HCT116 (cell line): ENCODE measurements at regions not wholly inside any gene's neighbourhood (a gene's known extent, or its start where the extent isn't known, plus 50 kb on each side); places are given as distances from the start of the nearest gene placed in this dataset.

ENCODE experiments used
- ATAC-seq: fragments of 200-7000 bp; cut with Tn5 transposase; 2 replicates; pipeline ENCODE4 v1.9.1; 2020; ENCODE audit warnings: mild to moderate bottlenecking, moderate library complexity
- BruUV-seq: library from RNA; stranded (reverse); fragments of 400-500 nt; replicated peaks from 2 replicates; lab custom pipeline; 2021; lab: Mats Ljungman, UMichigan
- CTCF ChIA-PET: fragments of 300-600 bp; sonication (Branson Sonifier 250); formaldehyde crosslinking; loops from one replicate; lab custom pipeline; 2021; ENCODE audit warnings: antibody characterized with exemption; lab: Charles Lee
- POLR2A ChIA-PET: fragments of 300-600, 350-600 bp; sonication (Branson Sonifier 250); formaldehyde crosslinking; loops from one replicate; lab custom pipeline; 2021; ENCODE audit warnings: antibody characterized with exemption; lab: Charles Lee
- RAD21 ChIA-PET, 2 experiments: fragments of 300-600 bp; sonication (Branson Sonifier 250); formaldehyde crosslinking; loops; one replicate each; lab custom pipeline; 2023; ENCODE audit warnings: low total read pairs in 2 of 2; ENCODE audit not compliant: uncharacterized antibody in 2 of 2, unreplicated experiment in 2 of 2, low non-redundant PET in 1 of 2; lab: Charles Lee
- DNase-seq: peaks from one replicate; pipeline ENCODE4 v3.0.0-alpha.2; 2010; ENCODE audit warnings: low read depth, low spot score
- H2AFZ ChIP-seq: fragments of 200-600 bp; shearing (Covaris generic), sonication (generic); 2 replicates; pipeline ENCODE4 v1.6.1; 2017; ENCODE audit warnings: low read depth, mixed run types, mixed read lengths, antibody characterized with exemption, low read length; ENCODE audit not compliant: poor library complexity, severe bottlenecking
- H3K27ac ChIP-seq: 2 replicates; pipeline ENCODE4 v1.5.1; 2012; ENCODE audit warnings: low read depth, low read length
- H3K27me3 ChIP-seq: fragments of 200-600 bp; sonication (generic); 2 replicates; pipeline ENCODE4 v1.6.1; 2016; ENCODE audit warnings: mixed run types, low read length, mixed read lengths; ENCODE audit not compliant: insufficient read depth
- H3K36me3 ChIP-seq, 2 experiments: fragments of 200-500 bp in 1 of 2; fragments of 200-600 bp in 1 of 2; sonication (Bioruptor generic) in 1 of 2; sonication (generic) in 1 of 2; 2 replicates each; pipeline versions ENCODE4 v1.5.1 to v1.6.1; 2014 to 2016; ENCODE audit warnings: low read length in 2 of 2, inconsistent platforms in 1 of 2, mixed read lengths in 1 of 2, mixed run types in 1 of 2; ENCODE audit not compliant: insufficient read depth in 2 of 2, control insufficient read depth in 1 of 2
- H3K4me1 ChIP-seq, 2 experiments: fragments of 200-600 bp in 1 of 2; sonication (generic) in 1 of 2; 2 replicates each; pipeline versions ENCODE4 v1.5.1 to v1.6.1; 2012 to 2017; ENCODE audit warnings: low read length in 2 of 2, inconsistent platforms in 1 of 2, mild to moderate bottlenecking in 1 of 2, mixed read lengths in 1 of 2, mixed run types in 1 of 2, moderate library complexity in 1 of 2; ENCODE audit not compliant: insufficient read depth in 2 of 2, control insufficient read depth in 1 of 2
- H3K4me2 ChIP-seq: fragments of 200-600 bp; sonication (generic); 2 replicates; pipeline ENCODE4 v1.6.1; 2017; ENCODE audit warnings: mixed run types, low read length, mixed read lengths
- H3K4me3 ChIP-seq, 2 experiments: fragments of 200-600 bp in 1 of 2; sonication (generic) in 1 of 2; replicated peaks in 1 of 2; 2 replicates each; pipeline ENCODE4 v1.5.1; 2011 to 2016; ENCODE audit warnings: low read length in 2 of 2, control low read depth in 1 of 2, low read depth in 1 of 2, mild to moderate bottlenecking in 1 of 2, mixed read lengths in 1 of 2, mixed run types in 1 of 2
- H3K79me2 ChIP-seq: fragments of 200-600 bp; sonication (generic); 2 replicates; pipeline ENCODE4 v1.6.1; 2017; ENCODE audit warnings: mild to moderate bottlenecking, mixed run types, low read length, moderate library complexity, mixed read lengths; ENCODE audit not compliant: insufficient read depth
- H3K9ac ChIP-seq: fragments of 200-600 bp; sonication (generic); 2 replicates; pipeline ENCODE4 v1.6.1; 2016; ENCODE audit warnings: low read length, mixed read lengths
- H3K9me2 ChIP-seq: fragments of 200-600 bp; sonication (generic), shearing (Covaris generic); 2 replicates; pipeline ENCODE4 v1.6.1; 2017; ENCODE audit warnings: mixed run types, mild to moderate bottlenecking, moderate library complexity; ENCODE audit not compliant: insufficient read depth
- H3K9me3 ChIP-seq, 2 experiments: fragments of 200-500 bp in 1 of 2; fragments of 200-600 bp in 1 of 2; sonication (Bioruptor generic) in 1 of 2; sonication (generic) in 1 of 2; 2 replicates each; pipeline ENCODE4 v1.6.1; 2014 to 2017; ENCODE audit warnings: low read length in 2 of 2, mixed read lengths in 2 of 2, inconsistent platforms in 1 of 2, low read depth in 1 of 2, mild to moderate bottlenecking in 1 of 2, mixed run types in 1 of 2, moderate library complexity in 1 of 2; ENCODE audit not compliant: control insufficient read depth in 1 of 2, insufficient read depth in 1 of 2
- H4K20me1 ChIP-seq: fragments of 200-600 bp; sonication (generic), shearing (Covaris generic); 2 replicates; pipeline ENCODE4 v1.6.1; 2017; ENCODE audit warnings: mixed run types, mild to moderate bottlenecking, moderate library complexity; ENCODE audit not compliant: insufficient read depth
- CTCF ChIP-seq, 3 experiments: fragments of 200-600 bp in 1 of 3; sonication (generic) in 1 of 3; IDR thresholded peaks in 2 of 3; conservative IDR thresholded peaks in 1 of 3; 2 replicates each; pipeline ENCODE4 v1.5.1; 2012 to 2017; ENCODE audit warnings: low read depth in 2 of 3, low read length in 2 of 3, antibody characterized with exemption in 1 of 3, borderline replicate concordance in 1 of 3, control low read depth in 1 of 3, mild to moderate bottlenecking in 1 of 3, mixed read lengths in 1 of 3, mixed run types in 1 of 3, moderate library complexity in 1 of 3; ENCODE audit not compliant: insufficient read depth in 1 of 3
- EGR1 ChIP-seq: IDR thresholded peaks from 2 replicates; pipeline ENCODE4 v1.6.1; 2012; ENCODE audit warnings: low read depth
- ELF1 ChIP-seq: IDR thresholded peaks from 2 replicates; pipeline ENCODE4 v1.6.1; 2012; ENCODE audit warnings: low read depth, borderline replicate concordance
- FOSL1 ChIP-seq: IDR thresholded peaks from 2 replicates; pipeline ENCODE4 v1.6.1; 2012; ENCODE audit warnings: low read depth
- JUND ChIP-seq: IDR thresholded peaks from 2 replicates; pipeline ENCODE4 v1.6.1; 2012
- SRF ChIP-seq: IDR thresholded peaks from 2 replicates; pipeline ENCODE4 v1.6.1; 2012; ENCODE audit warnings: low read depth
- YY1 ChIP-seq: IDR thresholded peaks from 2 replicates; pipeline ENCODE4 v1.6.1; 2011; ENCODE audit warnings: low read length, low read depth, moderate library complexity, mild to moderate bottlenecking; ENCODE audit not compliant: insufficient replicate concordance; ENCODE audit errors: extremely low read depth
- ZNF274 ChIP-seq: fragments of 200-500 bp; sonication (Bioruptor generic); IDR thresholded peaks from 2 replicates; pipeline ENCODE4 v1.6.1; 2014; ENCODE audit warnings: mild to moderate bottlenecking, low read depth, low read length, inconsistent platforms
- intact Hi-C: fragments of 100-400 bp; cut with micrococcal nuclease; formaldehyde crosslinking; loops from 2 replicates; pipeline ENCODE4 v1.10.0; 2022
- TF ChIP-seq, protein P1 (sequence below): IDR thresholded peaks from 2 replicates; pipeline ENCODE4 v1.6.1; 2012
- TF ChIP-seq, protein P2 (sequence below): IDR thresholded peaks from 2 replicates; pipeline ENCODE4 v1.6.1; 2011; ENCODE audit warnings: mild to moderate bottlenecking, low read length, moderate library complexity; ENCODE audit not compliant: insufficient replicate concordance; ENCODE audit errors: extremely low read depth

- H3K36me3 ChIP-seq, result no peaks in the 10 kb centered on the region
- no peak overlapping the region for H3K9ac ChIP-seq
- CTCF ChIA-PET, result no interaction called here
- no peaks in the 10 kb centered on the region for H3K27me3 ChIP-seq
- H3K4me2 ChIP-seq, result no peak overlapping the region
- no peaks in the 10 kb centered on the region for H3K4me1 ChIP-seq
- TF ChIP-seq JUND (no peak), FOSL1 (no peak), ZNF274 (no peak), CTCF (IDR thresholded peaks at IDR 0.05 in 2 of 3, conservative IDR thresholded peaks at IDR 0.05 in 1 of 3; ENCODE audit: borderline replicate concordance in 1 of 3, insufficient read depth in 1 of 3, low read depth in 2 of 3, low read length in 2 of 3) (no peak), SRF (no peak), ELF1 (no peak), EGR1 (no peak), YY1 (no peak)
- TF ChIP-seq, protein P1, sequence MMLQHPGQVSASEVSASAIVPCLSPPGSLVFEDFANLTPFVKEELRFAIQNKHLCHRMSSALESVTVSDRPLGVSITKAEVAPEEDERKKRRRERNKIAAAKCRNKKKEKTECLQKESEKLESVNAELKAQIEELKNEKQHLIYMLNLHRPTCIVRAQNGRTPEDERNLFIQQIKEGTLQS, result no peak
- TF ChIP-seq, protein P2, sequence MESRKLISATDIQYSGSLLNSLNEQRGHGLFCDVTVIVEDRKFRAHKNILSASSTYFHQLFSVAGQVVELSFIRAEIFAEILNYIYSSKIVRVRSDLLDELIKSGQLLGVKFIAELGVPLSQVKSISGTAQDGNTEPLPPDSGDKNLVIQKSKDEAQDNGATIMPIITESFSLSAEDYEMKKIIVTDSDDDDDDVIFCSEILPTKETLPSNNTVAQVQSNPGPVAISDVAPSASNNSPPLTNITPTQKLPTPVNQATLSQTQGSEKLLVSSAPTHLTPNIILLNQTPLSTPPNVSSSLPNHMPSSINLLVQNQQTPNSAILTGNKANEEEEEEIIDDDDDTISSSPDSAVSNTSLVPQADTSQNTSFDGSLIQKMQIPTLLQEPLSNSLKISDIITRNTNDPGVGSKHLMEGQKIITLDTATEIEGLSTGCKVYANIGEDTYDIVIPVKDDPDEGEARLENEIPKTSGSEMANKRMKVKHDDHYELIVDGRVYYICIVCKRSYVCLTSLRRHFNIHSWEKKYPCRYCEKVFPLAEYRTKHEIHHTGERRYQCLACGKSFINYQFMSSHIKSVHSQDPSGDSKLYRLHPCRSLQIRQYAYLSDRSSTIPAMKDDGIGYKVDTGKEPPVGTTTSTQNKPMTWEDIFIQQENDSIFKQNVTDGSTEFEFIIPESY, result no peak
- RAD21 ChIA-PET, result no interaction called here
- intact Hi-C loops, result no loop called here
- no peaks in the 10 kb centered on the region for H3K79me2 ChIP-seq
- H3K9me3 ChIP-seq, result no peaks in the 10 kb centered on the region
- H3K4me3 ChIP-seq, result no peak overlapping the region
- no peaks in the 10 kb centered on the region for H4K20me1 ChIP-seq
- ATAC-seq (no peak), DNase-seq (no peak)
- POLR2A ChIA-PET, result no interaction called here
- no TSS peak for BruUV-seq
- H3K27ac ChIP-seq, result no peak overlapping the region
- H3K9me2 ChIP-seq, result no peaks in the 10 kb centered on the region
- no peak overlapping the region for H2AFZ ChIP-seq
Measured at GRCh38 chr3:166340604-166341266, 503.5 kb upstream of the BCHE start.
